Fibroblast of mammary gland (primary cell): ENCODE measurements at regions not wholly inside any gene's neighbourhood (a gene's known extent, or its start where the extent isn't known, plus 50 kb on each side); places are given as distances from the start of the nearest gene placed in this dataset.

Experiments
- DNase-seq: peaks from one replicate; pipeline ENCODE4 v3.0.0-alpha.2; 2010; ENCODE audit warnings: low read depth
- H3K4me3 ChIP-seq: 2 replicates; pipeline ENCODE4 v1.5.1; 2011; ENCODE audit warnings: low read depth, mild to moderate bottlenecking, low read length, moderate library complexity; ENCODE audit not compliant: control insufficient read depth
- TF ChIP-seq, protein P1 (sequence below): conservative IDR thresholded peaks from 2 replicates; pipeline ENCODE4 v1.5.1; 2011; ENCODE audit warnings: low read depth, low read length, inconsistent platforms; ENCODE audit not compliant: control insufficient read depth, insufficient read depth

DNA sequence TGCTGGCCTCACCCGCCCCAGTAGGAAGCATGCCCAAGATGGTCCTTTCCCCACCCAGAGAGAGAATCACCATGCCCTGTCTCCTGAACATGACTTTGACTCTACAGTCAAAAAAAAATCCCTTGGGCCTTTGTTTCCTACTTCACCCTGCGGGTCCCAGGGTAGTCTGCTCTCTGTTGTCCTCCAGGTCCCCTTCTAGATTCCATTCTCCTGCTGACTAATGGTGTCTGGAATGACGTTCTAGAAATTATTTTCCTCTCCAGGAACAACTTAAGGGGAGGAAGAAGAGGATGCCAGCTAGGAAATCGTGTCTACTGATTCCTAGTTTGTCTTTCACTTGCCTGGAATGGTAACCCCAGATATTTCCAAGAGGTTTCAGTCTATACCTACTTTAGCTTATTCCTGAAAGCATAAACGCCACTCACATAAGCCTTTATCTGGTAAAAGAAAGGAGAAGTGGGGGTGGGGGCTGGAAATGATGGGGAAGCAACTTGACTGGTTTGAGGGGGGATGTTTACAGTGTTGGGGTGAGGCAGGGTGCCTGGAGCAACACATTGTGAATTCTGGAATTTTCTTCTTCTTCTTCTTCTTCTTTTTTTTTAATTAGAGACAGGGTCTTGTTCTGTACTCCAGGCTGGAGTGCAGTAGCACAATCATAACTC lies 93.9 kb downstream of the SNX18 start:
- H3K4me3 ChIP-seq = no peak overlapping the region
- TF ChIP-seq, protein P1, sequence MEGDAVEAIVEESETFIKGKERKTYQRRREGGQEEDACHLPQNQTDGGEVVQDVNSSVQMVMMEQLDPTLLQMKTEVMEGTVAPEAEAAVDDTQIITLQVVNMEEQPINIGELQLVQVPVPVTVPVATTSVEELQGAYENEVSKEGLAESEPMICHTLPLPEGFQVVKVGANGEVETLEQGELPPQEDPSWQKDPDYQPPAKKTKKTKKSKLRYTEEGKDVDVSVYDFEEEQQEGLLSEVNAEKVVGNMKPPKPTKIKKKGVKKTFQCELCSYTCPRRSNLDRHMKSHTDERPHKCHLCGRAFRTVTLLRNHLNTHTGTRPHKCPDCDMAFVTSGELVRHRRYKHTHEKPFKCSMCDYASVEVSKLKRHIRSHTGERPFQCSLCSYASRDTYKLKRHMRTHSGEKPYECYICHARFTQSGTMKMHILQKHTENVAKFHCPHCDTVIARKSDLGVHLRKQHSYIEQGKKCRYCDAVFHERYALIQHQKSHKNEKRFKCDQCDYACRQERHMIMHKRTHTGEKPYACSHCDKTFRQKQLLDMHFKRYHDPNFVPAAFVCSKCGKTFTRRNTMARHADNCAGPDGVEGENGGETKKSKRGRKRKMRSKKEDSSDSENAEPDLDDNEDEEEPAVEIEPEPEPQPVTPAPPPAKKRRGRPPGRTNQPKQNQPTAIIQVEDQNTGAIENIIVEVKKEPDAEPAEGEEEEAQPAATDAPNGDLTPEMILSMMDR = no peak
- no peak for DNase-seq

DNA sequence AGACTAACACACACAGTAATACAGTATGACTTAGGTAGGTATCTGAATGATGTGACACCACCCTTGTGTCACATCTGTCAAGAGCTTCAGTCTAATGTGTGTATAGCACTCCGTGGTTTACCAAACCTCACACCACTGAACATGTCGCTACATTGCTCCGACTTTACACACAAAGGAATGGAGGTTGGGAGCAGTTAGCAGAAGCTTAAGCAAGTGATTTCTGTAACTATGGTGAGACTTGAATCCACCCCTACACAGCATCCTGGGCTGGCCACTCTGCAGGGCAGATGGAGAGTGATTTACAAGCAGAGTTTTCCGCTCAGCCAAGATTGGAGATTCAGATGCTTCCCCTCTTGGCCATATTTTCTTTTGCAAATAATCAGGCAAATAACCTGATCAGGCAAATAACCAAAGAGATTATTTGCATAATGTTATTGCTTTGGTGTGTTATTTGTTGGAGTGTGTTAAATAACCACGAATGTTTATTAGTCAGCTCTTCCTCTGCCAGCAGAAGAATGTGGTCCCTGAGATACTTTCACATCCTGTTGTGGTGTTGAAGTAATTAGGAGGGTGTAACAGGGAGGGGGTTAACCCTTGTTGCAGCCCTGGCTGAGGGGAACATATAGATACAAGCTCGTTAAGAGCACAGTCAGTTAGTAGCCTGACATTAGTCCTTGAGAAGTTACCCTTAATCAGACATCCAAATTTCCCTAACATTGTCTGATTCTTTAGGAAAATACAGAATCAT lies 92.8 kb downstream of the SNX18 start:
- TF ChIP-seq, protein P1 = no peak
- no peak for DNase-seq
- H3K4me3 ChIP-seq = no peak overlapping the region

DNA sequence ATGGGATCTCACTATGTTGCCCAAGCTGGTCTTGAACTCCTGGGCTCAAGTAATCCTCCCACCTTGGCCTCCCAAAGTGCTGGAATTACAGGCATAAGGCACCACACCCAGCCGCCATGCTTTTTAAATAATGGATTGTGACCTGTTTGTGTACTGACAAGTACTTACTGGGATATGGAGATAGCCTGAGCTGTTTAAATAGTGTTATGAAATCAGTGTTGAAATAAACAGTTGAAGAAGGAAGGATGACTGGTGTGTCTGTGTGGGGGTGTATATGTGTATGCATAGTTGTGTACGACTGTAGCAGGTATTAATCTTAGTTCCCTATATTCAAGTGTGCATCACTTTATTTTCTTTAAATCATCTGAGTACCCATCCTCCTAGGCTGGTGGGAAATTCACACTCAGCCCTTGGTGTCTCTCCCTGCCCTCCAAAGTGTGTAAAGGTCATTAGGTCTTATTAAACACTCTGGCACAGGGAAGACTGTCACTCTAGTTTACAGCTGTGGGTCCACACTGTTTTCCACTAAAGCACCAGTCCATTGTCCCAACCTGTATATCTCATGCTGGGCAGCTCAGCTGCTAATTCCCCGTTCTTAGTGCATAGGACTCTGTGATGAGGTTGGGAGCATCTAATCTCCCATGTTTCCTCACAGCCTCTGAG lies 91.0 kb downstream of the SNX18 start:
- H3K4me3 ChIP-seq = no peak overlapping the region
- peak; percentile 17 for DNase-seq
- TF ChIP-seq, protein P1 = no peak

DNA sequence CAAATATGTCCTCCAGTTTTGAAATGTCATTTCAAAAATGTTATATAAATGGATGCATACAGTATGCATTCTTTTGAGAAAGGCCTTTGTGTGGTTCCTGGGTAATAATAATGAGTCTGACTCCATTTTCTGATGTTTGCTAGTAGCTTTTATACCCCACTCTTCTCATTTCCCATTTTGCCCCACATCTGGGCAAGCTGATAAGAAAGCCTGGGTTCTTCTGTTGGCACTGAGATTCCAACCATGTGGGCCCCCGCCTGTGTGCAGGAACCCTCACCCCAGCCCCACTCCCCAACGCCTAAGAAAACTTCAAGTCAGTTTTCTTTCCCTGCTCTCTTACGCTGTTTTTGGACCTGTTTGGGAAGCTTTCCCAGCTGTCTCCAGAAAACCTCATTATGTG lies 89.4 kb downstream of the SNX18 start:
- TF ChIP-seq, protein P1 = no peak
- H3K4me3 ChIP-seq = no peak overlapping the region
- no peak for DNase-seq

DNA sequence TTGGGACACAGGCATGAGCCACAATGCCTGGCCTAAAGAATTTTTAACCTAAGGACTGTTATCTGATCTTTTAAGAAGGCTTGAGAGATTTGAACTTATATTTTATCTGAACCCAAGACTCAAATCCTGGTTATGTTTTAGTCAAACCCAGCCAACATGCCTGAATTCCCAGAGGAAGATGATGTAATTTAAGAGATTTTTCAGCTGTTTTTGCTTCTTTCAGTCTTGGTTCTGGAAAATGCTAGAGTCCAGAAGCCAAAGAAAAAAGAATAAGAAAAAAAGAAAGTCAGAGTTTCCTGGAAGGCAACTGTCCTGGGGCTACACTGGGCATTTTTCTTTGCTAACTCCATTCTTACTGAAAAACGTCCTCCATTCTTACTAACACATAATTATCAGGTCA lies 85.8 kb downstream of the SNX18 start:
- H3K4me3 ChIP-seq = no peak overlapping the region
- TF ChIP-seq, protein P1 = no peak
- peak; percentile 51 for DNase-seq

DNA sequence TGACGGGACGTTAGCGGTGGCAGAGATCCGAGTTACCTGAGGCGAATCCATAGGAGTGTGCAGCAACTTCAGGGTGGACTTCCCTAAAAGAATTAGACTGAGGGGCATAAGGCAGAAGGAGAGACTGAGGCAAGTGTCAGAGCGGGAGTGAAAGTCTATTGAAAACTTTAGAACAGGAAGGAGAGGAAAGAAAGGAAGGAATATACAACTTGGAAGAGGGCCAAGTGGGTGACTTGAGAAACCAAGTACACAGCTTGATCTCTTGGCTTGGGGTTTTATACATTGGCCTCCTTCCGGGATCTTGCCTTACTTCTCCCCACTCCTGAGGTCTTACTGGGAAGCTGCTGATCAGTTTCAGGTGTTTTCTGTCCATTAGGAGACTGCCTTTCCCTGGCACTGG lies 84.9 kb downstream of the SNX18 start:
- TF ChIP-seq, protein P1 = no peak
- H3K4me3 ChIP-seq = no peak overlapping the region
- DNase-seq = peak; percentile 12
